ENCODE measurements at regions not wholly inside any gene's neighbourhood (a gene's known extent, or its start where the extent isn't known, plus 50 kb on each side); places are given as distances from the start of the nearest gene placed in this dataset.

DNA sequence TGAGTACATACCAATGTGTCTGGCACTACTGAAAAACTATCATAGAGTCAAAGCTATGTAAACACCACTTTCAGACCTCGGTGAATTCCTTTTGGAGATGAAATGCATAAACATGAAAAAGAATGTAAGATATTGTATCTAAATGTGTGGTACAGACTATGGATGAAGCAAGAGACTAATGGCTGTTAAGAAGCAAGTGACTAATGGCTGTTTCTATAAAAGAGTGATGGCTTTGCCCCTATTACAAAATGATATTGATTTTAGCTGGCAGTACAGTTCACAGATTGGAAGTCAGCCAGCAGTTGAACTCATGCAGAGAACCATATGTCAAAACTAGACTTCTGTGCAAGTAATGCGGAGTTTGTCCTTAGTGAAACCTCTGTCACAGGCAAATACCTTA is 359.3 kb downstream of the GRXCR1 start:
- ChIA-PET POLR2A (no interaction called here), CTCF (no interaction called here)
- H2AFZ ChIP-seq (ENCODE audit: low read depth, low read length), result no peak overlapping the region
- H3K4me1 ChIP-seq (ENCODE audit: control insufficient read depth, extremely low read depth, insufficient read depth, low read length), result no peaks in the 10 kb centered on the region
- H3K4me2 ChIP-seq (ENCODE audit: insufficient read depth, low read length), result no peak overlapping the region
- dilution Hi-C loops (cut with MboI; ENCODE audit: extremely low pct_ligation_motif_present, low sequenced_read_pairs), result no loop called here
- H3K36me3 ChIP-seq (ENCODE audit: control insufficient read depth in 2 of 2, extremely low read depth in 1 of 2, insufficient read depth in 2 of 2, low read length in 2 of 2), result no peaks in the 10 kb centered on the region
- no peaks in the 10 kb centered on the region for H3K27me3 ChIP-seq (ENCODE audit: control insufficient read depth in 2 of 2, insufficient read depth in 2 of 2, low read length in 2 of 2)
- no peaks in the 10 kb centered on the region for H3K79me2 ChIP-seq (ENCODE audit: control insufficient read depth, insufficient read depth, low read length)
- no peak overlapping the region for H3K27ac ChIP-seq (ENCODE audit: insufficient read depth, low read depth, low read length)
- H3K4me3 ChIP-seq (replicated peaks in 1 of 3; ENCODE audit: insufficient read depth in 1 of 3, low read depth in 1 of 3, low read length in 3 of 3), result no peak overlapping the region
- no peaks in the 10 kb centered on the region for H3K9me1 ChIP-seq (replicated peaks; ENCODE audit: control insufficient read depth, extremely low read depth, insufficient read depth, low read length)
- no peaks in the 10 kb centered on the region for H4K20me1 ChIP-seq (replicated peaks; ENCODE audit: control insufficient read depth, extremely low read depth, insufficient read depth, low read length)
- intact Hi-C loops (cut with micrococcal nuclease), result no loop called here
- BruUV-seq (replicated peaks), result no TSS peak
- no peak for DNase-seq (ENCODE audit: low read depth, low spot score)
- FAIRE-seq, result no peak
- H3K9me3 ChIP-seq (replicated peaks; ENCODE audit: control insufficient read depth, insufficient read depth, low read length), result peaks cover 2% of the 10 kb centered on the region
- TF ChIP-seq, protein P1, sequence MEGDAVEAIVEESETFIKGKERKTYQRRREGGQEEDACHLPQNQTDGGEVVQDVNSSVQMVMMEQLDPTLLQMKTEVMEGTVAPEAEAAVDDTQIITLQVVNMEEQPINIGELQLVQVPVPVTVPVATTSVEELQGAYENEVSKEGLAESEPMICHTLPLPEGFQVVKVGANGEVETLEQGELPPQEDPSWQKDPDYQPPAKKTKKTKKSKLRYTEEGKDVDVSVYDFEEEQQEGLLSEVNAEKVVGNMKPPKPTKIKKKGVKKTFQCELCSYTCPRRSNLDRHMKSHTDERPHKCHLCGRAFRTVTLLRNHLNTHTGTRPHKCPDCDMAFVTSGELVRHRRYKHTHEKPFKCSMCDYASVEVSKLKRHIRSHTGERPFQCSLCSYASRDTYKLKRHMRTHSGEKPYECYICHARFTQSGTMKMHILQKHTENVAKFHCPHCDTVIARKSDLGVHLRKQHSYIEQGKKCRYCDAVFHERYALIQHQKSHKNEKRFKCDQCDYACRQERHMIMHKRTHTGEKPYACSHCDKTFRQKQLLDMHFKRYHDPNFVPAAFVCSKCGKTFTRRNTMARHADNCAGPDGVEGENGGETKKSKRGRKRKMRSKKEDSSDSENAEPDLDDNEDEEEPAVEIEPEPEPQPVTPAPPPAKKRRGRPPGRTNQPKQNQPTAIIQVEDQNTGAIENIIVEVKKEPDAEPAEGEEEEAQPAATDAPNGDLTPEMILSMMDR (IDR thresholded peaks at IDR 0.05; ENCODE audit: extremely low read depth in 1 of 2, insufficient read depth in 1 of 2, low read depth in 1 of 2, low read length in 2 of 2), result no peak
- TF ChIP-seq MYC (IDR thresholded peaks at IDR 0.05; ENCODE audit: low read depth, low read length) (no peak), GATA2 (IDR thresholded peaks at IDR 0.05; ENCODE audit: insufficient read depth, insufficient read length, low read depth, low read length) (no peak), POLR2A (IDR thresholded peaks at IDR 0.05; ENCODE audit: low read depth, low read length) (no peak), POLR2AphosphoS5 (IDR thresholded peaks at IDR 0.05; ENCODE audit: insufficient read depth, low read depth, low read length) (no peak), FOS (IDR thresholded peaks at IDR 0.05; ENCODE audit: borderline replicate concordance, insufficient read depth, low read length) (no peak), JUN (IDR thresholded peaks at IDR 0.05; ENCODE audit: borderline replicate concordance, insufficient read depth, insufficient read length, low read depth) (no peak), EZH2 (IDR thresholded peaks at IDR 0.05; ENCODE audit: borderline replicate concordance, low read depth, low read length, severe bottlenecking) (no peak)
- TF ChIP-seq, protein P2, sequence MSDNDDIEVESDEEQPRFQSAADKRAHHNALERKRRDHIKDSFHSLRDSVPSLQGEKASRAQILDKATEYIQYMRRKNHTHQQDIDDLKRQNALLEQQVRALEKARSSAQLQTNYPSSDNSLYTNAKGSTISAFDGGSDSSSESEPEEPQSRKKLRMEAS (IDR thresholded peaks at IDR 0.05; ENCODE audit: insufficient read depth, insufficient read length), result no peak
- no peak overlapping the region for H3K9ac ChIP-seq (replicated peaks; ENCODE audit: extremely low read depth, insufficient read depth, low read length)
